ENCODE measurements at regions not wholly inside any gene's neighbourhood (a gene's known extent, or its start where the extent isn't known, plus 50 kb on each side); places are given as distances from the start of the nearest gene placed in this dataset.
"Not testable (repeated sequence)": the region's sequence is repeated elsewhere in the genome, so short reads cannot be mapped to it uniquely, and the experiment has no call there.

DNA sequence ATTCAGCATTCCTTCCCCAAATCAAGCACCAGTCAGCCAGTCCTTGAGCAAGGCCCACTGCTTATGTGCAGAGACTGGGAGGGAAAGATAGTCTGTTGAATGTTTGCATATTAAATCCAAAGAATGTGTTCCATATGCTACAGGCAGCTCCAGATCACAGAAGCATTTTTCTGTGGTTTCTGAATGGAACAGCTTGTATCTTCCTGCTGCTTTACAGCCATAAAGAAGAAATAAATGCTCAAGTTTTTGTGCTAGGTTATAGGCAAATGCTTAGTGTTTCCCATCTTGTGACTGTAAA is 310.3 kb downstream of the TRIM36 start:
- H3K4me1 ChIP-seq, result no peaks in the 10 kb centered on the region
- no peaks in the 10 kb centered on the region for H3K36me3 Mint-ChIP-seq (ENCODE audit: insufficient read depth, unreplicated experiment)
- no peak overlapping the region for H3K4me3 Mint-ChIP-seq (ENCODE audit: unreplicated experiment)
- peaks cover 25% of the 10 kb centered on the region for H3K9me3 Mint-ChIP-seq (ENCODE audit: unreplicated experiment)
- DNase-seq, result no peak
- no peaks in the 10 kb centered on the region for H3K9me3 ChIP-seq
- intact Hi-C loops (cut with micrococcal nuclease; ENCODE audit: unreplicated experiment), result no loop called here
- no peak overlapping the region for H3K27ac Mint-ChIP-seq (ENCODE audit: unreplicated experiment)
- ChIA-PET CTCF (no interaction called here), POLR2A (no interaction called here)
- no peaks in the 10 kb centered on the region for H3K4me1 Mint-ChIP-seq (ENCODE audit: low read depth, unreplicated experiment)
- TF ChIP-seq, protein P1, sequence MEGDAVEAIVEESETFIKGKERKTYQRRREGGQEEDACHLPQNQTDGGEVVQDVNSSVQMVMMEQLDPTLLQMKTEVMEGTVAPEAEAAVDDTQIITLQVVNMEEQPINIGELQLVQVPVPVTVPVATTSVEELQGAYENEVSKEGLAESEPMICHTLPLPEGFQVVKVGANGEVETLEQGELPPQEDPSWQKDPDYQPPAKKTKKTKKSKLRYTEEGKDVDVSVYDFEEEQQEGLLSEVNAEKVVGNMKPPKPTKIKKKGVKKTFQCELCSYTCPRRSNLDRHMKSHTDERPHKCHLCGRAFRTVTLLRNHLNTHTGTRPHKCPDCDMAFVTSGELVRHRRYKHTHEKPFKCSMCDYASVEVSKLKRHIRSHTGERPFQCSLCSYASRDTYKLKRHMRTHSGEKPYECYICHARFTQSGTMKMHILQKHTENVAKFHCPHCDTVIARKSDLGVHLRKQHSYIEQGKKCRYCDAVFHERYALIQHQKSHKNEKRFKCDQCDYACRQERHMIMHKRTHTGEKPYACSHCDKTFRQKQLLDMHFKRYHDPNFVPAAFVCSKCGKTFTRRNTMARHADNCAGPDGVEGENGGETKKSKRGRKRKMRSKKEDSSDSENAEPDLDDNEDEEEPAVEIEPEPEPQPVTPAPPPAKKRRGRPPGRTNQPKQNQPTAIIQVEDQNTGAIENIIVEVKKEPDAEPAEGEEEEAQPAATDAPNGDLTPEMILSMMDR (IDR thresholded peaks at IDR 0.05; ENCODE audit: insufficient read depth in 1 of 2, low read depth in 1 of 2, low read length in 1 of 2, severe bottlenecking in 1 of 2, unreplicated experiment in 1 of 2), result no peak
- no peak overlapping the region for H3K4me3 ChIP-seq (ENCODE audit: low read depth, low read length)
- no peaks in the 10 kb centered on the region for H3K36me3 ChIP-seq (ENCODE audit: control insufficient read depth, insufficient read depth, low read length)
- no peaks in the 10 kb centered on the region for H3K27me3 ChIP-seq (replicated peaks; ENCODE audit: control insufficient read depth, insufficient read depth, low read length)
- BruUV-seq (replicated peaks), result no TSS peak
- H3K27me3 Mint-ChIP-seq (ENCODE audit: insufficient read depth, unreplicated experiment), result peaks cover 7% of the 10 kb centered on the region

DNA sequence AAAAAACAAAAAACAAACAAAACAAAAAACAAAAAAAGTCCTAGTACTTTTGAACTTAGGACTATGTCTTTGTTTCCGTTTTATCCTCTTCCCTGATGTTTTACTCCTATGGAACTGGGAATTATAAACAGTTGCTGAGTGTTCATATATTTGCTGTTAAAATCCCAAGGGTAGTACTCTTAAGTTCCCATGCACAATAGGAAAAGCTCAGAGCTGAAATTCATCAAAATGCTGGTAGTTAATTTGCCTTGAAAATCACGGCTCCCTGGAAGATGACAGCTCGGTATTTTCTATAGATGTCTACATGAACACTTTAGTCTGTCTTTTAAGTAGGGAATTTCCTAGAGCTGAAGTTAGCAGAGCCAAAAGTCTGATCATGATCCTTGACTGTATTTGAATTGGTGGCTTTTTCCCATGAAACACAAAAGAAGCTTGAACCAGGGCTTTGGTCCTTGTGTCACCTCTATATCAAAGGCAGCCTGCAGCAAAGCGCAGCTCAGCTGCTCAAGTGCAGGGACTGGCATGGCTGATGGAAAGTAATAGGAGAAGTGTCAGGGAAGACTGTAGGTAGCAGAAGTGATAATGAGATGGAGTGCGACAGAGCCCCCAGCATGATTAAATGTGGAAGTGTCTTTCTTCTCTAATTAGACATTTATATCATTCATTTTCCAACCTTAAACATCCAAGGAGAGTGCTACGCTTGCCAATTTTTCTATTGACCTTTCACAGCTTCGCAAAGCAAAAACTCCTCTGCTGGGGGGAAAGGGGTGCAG is 310.9 kb downstream of the TRIM36 start:
- H3K9me3 Mint-ChIP-seq (ENCODE audit: unreplicated experiment), result peaks cover 25% of the 10 kb centered on the region
- H3K27me3 Mint-ChIP-seq (ENCODE audit: insufficient read depth, unreplicated experiment), result peaks cover 7% of the 10 kb centered on the region
- H3K4me3 ChIP-seq (ENCODE audit: low read depth, low read length), result no peak overlapping the region
- no peaks in the 10 kb centered on the region for H3K9me3 ChIP-seq
- no peak for DNase-seq
- POLR2A ChIA-PET, result no interaction called here
- TF ChIP-seq, protein P1 (IDR thresholded peaks at IDR 0.05; ENCODE audit: insufficient read depth in 1 of 2, low read depth in 1 of 2, low read length in 1 of 2, severe bottlenecking in 1 of 2, unreplicated experiment in 1 of 2), result no peak
- no peaks in the 10 kb centered on the region for H3K27me3 ChIP-seq (replicated peaks; ENCODE audit: control insufficient read depth, insufficient read depth, low read length)
- H3K36me3 Mint-ChIP-seq (ENCODE audit: insufficient read depth, unreplicated experiment), result no peaks in the 10 kb centered on the region
- H3K27ac Mint-ChIP-seq (ENCODE audit: unreplicated experiment), result no peak overlapping the region
- H3K36me3 ChIP-seq (ENCODE audit: control insufficient read depth, insufficient read depth, low read length), result no peaks in the 10 kb centered on the region
- no peaks in the 10 kb centered on the region for H3K4me1 ChIP-seq
- no peaks in the 10 kb centered on the region for H3K4me1 Mint-ChIP-seq (ENCODE audit: low read depth, unreplicated experiment)
- intact Hi-C loops (cut with micrococcal nuclease; ENCODE audit: unreplicated experiment), result no loop called here
- H3K4me3 Mint-ChIP-seq (ENCODE audit: unreplicated experiment), result no peak overlapping the region
- no TSS peak for BruUV-seq (replicated peaks)
- CTCF ChIA-PET, result no interaction called here

GRCh38 chr5:114857941-114858551 is 311.7 kb downstream of the TRIM36 start:
- Histone ChIP-seq H3K36me3 (ENCODE audit: control insufficient read depth, insufficient read depth, low read length) (no peaks in the 10 kb centered on the region), H3K4me3 (ENCODE audit: low read depth, low read length) (no peak overlapping the region), H3K9me3 (no peaks in the 10 kb centered on the region), H3K4me1 (no peaks in the 10 kb centered on the region), H3K27me3 (replicated peaks; ENCODE audit: control insufficient read depth, insufficient read depth, low read length) (no peaks in the 10 kb centered on the region)
- no peak for DNase-seq
- Mint-ChIP-seq H3K4me1 (ENCODE audit: low read depth, unreplicated experiment) (no peaks in the 10 kb centered on the region), H3K9me3 (ENCODE audit: unreplicated experiment) (peaks cover 23% of the 10 kb centered on the region), H3K27ac (ENCODE audit: unreplicated experiment) (no peak overlapping the region), H3K36me3 (ENCODE audit: insufficient read depth, unreplicated experiment) (no peaks in the 10 kb centered on the region), H3K4me3 (ENCODE audit: unreplicated experiment) (no peak overlapping the region), H3K27me3 (ENCODE audit: insufficient read depth, unreplicated experiment) (peaks cover 7% of the 10 kb centered on the region)
- intact Hi-C loops (cut with micrococcal nuclease; ENCODE audit: unreplicated experiment), result no loop called here
- BruUV-seq (replicated peaks), result no TSS peak
- CTCF ChIA-PET, result no interaction called here
- POLR2A ChIA-PET, result no interaction called here
- TF ChIP-seq, protein P1 (IDR thresholded peaks at IDR 0.05; ENCODE audit: insufficient read depth in 1 of 2, low read depth in 1 of 2, low read length in 1 of 2, severe bottlenecking in 1 of 2, unreplicated experiment in 1 of 2), result no peak

GRCh38 chr5:114844711-114845110 is 325.0 kb downstream of the TRIM36 start:
- DNase-seq; H3K9me3 ChIP-seq; POLR2A ChIA-PET; H3K4me1 Mint-ChIP-seq (ENCODE audit: low read depth, unreplicated experiment); intact Hi-C loops (cut with micrococcal nuclease; ENCODE audit: unreplicated experiment); H3K27me3 ChIP-seq (replicated peaks; ENCODE audit: control insufficient read depth, insufficient read depth, low read length); H3K4me1 ChIP-seq; CTCF ChIA-PET; BruUV-seq (replicated peaks); H3K4me3 Mint-ChIP-seq (ENCODE audit: unreplicated experiment); H3K4me3 ChIP-seq (ENCODE audit: low read depth, low read length); H3K36me3 ChIP-seq (ENCODE audit: control insufficient read depth, insufficient read depth, low read length); H3K27me3 Mint-ChIP-seq (ENCODE audit: insufficient read depth, unreplicated experiment); H3K36me3 Mint-ChIP-seq (ENCODE audit: insufficient read depth, unreplicated experiment); H3K27ac Mint-ChIP-seq (ENCODE audit: unreplicated experiment): not testable (repeated sequence)
- peaks cover 38% of the 10 kb centered on the region for H3K9me3 Mint-ChIP-seq (ENCODE audit: unreplicated experiment)
